ENCODE measurements at regions not wholly inside any gene's neighbourhood (a gene's known extent, or its start where the extent isn't known, plus 50 kb on each side); places are given as distances from the start of the nearest gene placed in this dataset.

DNA sequence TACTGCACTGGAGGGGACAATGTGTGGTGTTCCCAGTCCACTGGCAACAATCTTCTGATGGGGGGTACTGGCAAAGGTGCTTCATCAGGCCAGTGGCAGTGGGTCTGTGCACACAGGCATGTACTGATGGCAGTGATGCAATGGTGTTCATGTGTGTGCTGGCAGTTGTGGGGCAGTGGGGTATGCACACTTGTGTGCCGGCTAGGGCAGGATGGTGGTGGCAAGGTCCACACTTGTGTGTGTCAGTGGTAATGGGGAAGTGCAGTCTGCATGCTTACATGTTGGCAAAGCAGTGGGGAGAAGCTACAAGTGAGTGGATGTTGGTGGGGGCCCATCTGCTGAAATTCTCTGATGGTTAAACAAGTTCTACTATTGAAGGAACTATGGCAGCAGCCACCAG is 504.6 kb upstream of the ZNF462 start:
- no peak for DNase-seq

DNA sequence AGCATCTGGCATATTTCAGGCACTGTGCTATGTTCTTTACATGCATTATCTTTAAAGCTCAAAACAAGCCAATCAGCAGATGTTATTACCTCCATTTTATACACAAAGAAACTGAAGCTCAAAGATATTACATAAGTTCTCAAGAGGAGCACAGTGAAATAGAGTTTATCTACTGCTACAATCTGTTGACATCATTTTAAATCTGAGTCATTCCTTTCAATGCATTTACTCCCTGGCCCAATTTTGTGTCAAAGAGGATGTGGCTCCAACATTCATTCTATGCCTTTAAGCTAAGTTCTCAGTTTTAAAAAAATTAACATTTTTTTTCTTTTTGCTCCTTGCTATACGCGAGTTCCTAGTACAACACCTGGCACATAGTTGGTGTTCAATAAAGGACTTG is 486.3 kb upstream of the ZNF462 start:
- DNase-seq: peak; percentile 8

DNA sequence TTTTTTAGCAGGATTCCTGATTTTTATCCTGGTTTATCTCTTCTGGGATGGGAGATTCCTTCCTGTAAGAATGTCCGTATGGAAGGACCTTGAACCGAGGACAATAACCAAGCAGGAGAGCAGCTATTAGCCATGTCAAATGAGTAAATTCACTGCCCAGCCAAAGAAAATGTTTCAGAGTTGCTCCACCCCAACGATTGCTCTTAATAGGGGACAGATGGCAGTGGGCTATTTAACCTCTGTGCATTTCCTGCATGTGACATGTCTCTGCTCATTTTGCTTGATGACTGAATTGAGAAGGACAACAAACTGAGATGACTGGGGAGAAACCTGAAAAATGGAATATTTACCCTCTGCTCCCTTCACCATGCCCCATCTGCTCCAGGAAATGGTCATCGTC is 479.9 kb upstream of the ZNF462 start:
- no peak for DNase-seq

DNA sequence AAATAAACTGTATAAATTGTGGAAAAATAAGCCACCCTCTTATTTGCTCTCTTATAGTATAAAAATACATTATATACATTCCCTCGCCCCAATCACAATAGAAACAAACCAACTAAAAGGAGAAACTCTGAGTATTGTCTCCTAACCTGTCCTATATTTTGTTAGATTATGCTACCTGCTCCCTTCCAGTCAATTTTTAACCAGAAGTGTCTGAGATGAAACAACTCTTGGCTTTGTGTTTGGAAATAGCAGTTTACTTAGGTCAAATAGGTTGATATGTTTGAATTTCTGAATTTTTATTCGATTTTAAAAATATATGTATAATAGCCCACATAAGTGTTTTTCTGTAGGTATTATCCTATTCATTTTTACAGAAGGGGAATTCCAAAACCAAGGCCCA is 475.0 kb upstream of the ZNF462 start:
- DNase-seq: no peak

DNA sequence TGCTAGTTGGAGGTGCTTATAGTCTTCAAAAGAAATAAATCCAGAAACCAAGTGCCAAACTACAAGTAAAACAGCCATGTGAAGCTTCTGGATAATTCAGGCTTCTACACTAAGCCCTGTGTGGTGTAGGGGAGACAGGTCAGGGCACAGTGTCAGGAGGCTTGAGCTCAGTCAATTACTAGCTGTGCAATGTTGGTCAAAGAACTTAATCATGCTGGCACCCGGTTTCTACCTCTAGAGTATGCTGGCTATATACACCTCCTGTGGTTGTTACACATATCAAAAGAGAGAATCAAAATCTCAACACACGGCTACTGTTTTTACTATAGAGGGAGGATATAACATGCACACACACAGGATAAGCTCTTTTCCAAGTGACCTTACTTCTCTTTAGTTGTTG is 469.7 kb upstream of the ZNF462 start:
- no peak for DNase-seq

DNA sequence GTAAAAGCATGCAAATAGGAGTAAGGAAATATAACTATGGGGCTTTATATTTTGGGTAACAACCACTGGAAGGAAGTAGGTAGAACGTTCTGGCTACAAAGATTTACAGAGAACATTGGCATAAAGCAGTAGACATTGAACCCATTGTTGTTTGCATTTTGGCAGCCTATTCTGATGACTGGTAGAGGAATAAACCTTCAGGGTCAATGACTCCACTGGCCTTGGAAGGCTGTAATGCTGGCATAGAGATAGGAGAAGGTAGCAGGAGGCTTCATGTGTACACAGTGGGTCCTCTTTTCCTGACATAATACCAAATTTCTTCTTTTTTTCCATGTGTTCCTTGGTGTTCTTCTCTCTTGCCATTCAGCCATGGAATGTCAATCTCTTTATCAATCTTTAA is 462.8 kb upstream of the ZNF462 start:
- no peak for DNase-seq

DNA sequence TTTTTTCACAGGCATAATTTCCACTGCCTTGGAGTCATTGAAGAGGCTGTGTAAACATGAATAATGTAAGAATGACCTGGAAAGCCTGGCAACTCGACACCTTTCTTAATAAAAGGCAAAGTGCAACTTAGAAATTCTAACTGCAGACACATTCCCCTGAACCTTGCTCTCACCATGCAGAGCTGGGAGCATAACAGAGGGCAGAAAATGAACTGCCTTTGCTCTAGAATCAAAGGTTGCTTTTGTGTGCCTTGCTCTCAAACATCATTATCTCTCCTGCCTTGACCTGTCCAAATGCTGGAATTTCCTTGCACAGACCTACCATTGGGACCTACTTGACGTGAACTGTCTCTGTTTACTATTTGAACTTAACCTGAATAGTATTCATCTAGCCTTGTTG is 462.0 kb upstream of the ZNF462 start:
- no peak for DNase-seq

DNA sequence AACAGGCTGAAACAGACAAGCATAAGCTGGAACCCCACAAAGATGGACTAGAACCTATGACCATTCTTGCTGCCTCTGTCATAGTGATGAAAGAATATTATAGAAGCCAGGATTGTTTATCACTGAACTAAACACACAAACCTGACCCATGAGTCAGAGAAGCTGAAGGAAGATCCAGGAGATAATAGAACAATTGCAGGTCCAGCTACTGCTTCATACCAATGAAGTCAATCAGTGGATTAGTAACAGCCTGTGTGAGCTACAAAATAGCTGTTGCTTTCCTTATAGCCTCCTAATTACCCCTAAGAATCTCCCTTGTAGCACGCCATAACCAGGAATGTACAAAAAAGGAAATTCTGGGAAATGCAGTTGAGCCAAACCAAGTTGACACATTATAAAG is 459.9 kb upstream of the ZNF462 start:
- DNase-seq: no peak

DNA sequence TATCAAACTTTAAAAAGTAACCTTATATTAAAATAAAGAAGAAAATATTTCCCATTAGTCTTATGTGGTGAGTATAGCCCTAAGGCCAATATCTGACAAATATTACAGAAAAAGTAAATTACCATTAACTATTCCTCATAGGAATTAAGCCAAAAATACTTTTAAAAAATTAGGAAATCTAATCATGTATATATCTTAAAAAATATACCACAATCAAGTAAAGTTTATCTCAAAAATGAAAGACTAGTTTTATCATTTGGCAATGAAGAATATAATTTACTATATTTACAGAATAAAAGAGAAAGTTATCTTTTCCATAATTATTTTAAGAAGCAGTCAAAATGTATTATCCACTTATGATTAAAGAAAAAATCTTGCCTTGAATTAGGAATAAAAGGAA is 458.8 kb upstream of the ZNF462 start:
- DNase-seq: no peak

DNA sequence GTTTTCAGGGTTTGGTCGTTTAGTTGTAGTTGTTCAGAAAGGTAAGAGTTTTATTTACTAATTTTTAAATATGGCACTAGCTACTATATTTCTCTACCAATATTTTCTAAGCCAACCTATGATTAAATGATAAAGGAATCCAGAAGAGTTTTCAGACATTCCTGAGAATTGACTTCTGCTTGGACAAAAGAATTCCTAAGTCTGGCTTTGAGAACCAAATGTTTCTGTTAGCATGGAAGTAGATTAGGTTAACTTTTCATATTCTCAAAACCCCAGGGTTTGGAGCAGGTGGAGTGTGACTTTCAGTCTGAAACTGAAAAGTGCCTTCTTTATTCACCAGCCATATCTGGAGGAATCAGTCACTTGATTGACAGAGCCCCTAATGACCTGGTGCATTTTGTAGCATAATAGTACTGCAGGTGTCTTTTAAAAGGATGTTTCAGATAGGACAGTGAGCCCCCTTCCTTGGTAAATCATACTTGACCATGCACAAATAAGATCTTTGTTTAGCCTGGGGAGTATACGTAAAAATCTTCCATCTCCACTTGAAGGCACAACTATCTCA is 457.0 kb upstream of the ZNF462 start:
- DNase-seq: no peak

DNA sequence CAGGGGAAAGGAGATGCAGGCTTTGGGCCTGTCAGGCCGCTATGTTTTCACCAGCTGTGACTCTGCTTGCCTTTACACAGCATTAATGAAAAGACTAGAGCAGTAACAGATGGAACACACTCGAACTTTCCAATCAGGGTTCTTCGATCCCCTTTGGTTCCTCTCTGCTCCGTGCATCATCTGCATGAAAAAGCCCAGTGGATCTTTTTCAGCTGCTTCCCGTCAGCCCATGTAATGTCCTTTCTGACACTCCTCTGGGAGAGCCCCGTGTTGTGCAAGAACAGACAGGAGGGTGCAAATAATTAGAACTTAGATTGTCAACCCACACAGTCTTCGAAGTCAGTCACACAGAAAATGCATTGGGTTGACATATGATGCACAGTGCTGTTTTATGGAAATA is 448.9 kb upstream of the ZNF462 start:
- DNase-seq: no peak

DNA sequence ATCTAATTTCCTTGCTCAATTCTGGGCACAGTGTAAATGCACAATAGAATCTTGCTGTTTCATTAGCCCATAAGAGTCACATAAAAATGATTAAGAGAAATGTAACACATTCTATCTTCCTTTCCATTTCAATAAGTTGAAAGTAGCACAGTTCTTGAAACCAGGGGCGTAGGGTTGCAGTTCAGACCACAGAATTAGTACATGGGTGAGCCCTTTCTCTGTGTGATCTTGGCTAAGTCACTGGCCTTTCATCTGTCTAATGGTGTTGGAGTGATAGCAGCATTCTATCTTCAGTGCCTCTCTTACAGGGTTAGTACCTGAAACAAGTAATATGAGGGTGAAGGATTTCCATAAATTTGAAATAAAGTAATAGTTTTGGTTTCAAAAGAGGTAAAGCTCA is 445.3 kb upstream of the ZNF462 start:
- DNase-seq: no peak

DNA sequence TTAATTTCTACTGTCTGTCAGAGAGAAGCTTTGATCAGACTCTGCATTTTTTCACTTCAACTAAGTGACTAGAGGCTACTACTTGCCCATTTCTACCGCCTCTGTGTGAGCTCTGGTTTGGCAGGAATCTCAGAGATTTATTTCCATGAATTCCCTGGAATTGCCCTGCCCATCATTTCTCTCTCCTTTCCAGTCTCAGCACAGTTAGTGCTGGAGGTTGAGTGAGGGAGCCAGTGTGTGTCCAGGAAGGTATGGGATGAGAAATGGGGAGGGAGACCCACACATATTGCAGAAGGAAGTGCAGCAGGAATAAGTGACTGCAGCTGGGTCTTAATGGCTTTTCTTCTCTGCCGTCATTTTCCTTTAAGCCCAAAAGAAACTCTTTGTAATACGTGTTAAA is 443.1 kb upstream of the ZNF462 start:
- no peak for DNase-seq

DNA sequence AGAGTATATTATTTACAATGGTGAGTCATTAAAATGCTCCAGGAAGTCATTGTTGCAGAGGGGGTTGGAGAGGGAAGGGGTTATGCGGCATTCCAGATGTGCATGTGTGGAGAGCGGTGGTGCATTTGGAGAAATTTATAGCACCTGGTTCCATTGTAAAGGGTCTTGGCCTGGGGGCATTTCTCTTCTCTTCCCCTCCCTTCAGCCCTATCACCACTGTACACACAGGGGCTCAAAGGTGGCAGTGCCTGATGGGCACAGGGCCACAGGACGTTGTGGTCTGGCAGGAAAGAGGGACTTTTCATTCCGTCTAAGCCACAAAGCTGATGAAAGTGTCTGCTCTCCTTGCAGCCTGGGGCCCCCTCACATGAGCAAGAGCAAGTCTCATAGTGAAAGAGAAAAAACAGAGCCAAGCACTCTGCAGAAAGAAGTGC is 442.4 kb upstream of the ZNF462 start:
- peak; percentile 68 for DNase-seq

DNA sequence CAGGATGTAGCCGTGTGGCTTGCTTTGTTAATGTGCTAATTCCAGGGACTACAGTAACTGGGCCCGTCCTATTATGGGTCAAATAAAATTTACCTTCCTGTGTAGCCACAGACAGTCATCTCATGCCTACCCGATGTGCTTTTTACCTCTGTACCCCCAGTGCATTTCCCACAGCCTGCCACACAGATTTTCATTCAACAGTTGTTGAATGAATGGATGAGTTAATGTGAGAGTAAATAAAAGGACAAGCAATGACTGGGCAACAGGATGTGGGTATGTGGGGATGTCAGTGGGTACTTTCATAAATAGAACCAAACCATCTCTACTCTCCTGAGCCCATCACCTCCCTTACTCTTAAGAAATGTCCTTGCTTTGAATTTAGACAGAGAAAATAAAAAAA is 441.2 kb upstream of the ZNF462 start:
- DNase-seq: peak; percentile 67

DNA sequence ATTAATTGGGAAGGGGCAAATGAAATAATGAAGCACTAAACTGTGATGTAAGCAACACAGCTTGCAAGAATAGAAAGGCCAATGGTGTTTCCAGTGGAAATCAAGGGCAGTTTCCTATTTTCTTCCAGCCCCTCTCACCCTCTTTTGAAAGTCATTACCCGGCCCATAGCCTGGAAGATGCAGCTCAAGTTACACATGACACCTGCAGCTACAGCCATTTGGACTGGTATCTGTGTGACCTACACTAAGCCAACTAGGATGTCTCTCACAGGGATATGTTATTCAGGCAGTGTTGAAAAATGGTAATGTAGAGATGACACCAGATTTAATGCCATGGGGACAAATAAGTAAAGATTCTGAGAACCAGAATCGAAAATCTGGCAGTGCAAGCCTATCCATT is 439.4 kb upstream of the ZNF462 start:
- DNase-seq: no peak

DNA sequence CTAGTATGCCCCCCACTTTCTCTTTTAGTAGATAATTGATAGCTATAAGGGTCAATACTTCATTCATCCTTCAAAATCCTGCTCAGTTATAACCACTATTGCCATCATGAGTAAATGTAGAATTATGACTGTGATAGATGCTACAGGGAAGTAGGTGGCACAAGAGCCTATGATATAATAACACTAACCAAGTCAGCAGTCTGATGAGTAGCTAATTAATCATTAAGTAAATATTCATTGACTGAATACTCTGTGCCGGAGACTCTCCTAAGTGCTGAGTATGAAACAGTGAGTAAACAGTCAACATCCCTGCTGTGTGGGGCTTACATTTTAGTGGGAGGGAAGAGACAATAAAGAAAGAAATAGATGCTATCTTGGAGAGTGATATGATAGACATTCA is 430.3 kb upstream of the ZNF462 start:
- no peak for DNase-seq

DNA sequence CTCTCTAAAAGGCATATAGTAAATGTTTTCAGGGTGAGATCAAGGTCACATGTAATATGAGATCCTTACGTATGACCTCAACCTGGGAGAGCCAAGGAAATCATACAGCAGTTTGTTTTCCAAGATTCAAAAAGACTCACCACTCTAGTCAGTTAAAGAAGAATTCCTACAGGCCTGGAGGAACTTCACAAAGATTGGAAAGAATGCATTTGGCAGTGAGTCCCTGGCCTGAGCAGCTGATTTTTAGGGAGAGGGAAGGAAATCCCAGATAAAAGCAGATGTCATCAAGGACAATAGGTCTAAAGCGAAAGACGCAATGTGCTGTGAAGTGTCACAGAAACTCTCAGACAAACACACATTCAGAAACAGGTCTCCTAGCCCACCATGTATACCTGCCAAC is 424.0 kb upstream of the ZNF462 start:
- DNase-seq: no peak

DNA sequence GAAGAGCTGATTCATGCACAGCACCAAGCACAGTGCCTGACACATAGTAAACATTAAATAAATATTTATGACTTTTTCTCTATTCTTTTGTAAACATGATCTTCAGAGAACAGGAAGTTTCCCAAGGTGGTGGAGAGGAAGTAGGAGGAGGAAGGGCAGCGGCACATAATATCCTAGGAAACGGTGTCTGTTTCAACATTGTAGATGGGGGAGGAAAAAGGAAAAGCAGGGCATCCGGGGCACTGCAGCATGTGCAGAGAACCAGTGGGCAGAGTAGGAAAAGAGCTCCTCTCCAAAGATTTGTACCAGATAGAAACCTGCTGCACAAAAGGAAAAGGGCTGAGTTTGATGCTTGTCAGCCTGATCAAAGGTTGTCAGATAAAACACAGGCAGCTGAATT is 421.7 kb upstream of the ZNF462 start:
- DNase-seq: no peak

DNA sequence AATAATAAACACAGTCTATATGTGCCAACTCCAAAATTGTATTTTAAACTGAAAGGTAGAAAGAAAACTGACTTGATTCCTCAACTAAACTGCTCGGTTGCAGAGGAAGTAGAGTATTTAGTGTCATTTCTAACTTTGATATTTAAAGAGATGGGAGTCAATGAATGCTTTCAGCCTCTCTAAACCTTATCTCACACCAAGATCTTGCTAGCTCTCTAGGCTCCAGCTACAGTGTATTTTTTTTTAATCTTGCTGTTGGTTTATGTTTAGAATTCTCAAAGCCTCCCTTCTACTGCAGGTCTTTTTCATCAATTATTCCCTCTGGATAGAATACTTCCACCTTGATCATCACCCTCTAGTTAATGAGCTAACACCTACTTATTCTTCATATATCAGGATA is 419.4 kb upstream of the ZNF462 start:
- DNase-seq: no peak

DNA sequence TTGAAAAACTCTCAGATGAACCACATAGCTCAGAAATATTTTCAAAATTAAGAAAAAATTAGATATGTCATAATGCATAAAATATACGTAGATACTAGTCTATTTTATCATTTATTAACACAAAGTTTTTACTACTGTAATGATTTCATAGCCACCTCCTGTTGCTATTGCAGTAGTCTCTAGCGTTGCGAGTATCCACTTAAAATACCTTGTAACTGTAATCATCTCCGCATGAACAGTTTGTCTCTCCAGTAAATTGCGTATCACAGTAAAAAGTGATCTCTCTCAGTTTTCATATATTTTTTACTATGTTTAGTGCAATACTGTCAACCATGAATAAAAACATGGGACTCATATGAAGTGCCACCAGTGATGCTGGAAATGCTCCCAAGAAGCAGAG is 417.9 kb upstream of the ZNF462 start:
- no peak for DNase-seq

DNA sequence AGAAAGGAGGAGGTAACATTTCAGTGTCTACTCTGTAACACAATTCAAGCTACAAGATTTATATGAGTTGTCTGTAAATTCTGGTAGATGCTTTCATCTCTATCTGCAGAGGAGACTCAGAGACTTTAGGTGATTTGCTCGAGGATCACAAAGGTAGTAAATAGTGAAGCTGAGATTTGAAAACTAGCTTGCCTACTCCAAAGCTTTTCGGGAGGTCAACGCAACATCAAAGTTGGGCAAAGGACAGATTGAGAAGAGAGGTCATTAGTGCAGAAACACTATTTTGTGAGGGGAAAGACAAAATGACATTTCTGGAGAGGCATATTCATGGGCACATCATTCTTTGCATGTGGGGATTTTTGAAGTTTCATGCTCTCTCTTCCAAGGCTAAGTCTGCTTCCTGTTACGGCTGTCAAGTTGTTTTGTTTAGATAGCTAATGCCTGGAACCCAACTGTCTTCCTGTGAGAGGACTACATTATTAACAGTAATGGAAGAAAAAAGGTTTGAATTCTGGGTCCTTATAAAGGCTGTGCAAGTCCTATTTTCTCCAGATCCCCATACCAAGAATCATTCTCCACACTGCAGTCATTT is 413.5 kb upstream of the ZNF462 start:
- DNase-seq: no peak

DNA sequence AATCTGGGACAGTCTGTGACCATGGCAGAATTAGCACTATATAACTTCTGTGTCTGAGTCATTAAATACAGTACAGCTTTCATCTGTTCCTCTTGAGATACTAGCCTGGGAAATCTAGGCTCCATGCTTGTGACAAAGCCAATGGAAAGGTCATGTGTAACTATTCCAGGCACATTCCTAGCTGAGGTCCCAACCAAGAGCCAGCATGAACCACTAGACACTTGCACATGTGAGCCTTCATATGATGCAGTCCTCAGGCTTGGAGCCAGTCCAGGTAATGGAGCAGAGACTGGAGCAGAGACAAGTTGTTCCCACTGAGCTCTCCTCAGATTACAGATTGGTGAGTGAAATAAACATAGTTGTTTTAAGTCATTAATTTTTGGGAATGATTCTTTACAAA is 412.4 kb upstream of the ZNF462 start:
- no peak for DNase-seq

DNA sequence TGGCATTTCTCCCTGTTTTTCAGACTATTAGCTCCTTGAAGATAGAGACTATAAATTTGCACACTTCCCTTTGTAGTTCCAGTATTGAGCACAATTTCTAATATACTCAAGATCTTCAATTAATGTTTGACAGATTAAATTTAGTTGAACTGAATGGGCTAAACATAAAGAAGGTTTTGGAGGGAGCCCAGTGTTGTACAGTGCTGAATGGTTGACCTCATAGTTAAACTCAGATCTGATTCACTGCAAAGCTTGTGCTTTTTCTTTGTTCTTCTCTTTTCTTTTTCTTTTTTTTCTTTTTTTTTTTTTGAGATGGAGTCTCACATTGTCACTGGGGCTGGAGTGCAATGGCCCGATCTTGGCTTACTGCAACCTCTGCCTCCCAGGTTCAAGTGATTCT is 411.7 kb upstream of the ZNF462 start:
- no peak for DNase-seq

DNA sequence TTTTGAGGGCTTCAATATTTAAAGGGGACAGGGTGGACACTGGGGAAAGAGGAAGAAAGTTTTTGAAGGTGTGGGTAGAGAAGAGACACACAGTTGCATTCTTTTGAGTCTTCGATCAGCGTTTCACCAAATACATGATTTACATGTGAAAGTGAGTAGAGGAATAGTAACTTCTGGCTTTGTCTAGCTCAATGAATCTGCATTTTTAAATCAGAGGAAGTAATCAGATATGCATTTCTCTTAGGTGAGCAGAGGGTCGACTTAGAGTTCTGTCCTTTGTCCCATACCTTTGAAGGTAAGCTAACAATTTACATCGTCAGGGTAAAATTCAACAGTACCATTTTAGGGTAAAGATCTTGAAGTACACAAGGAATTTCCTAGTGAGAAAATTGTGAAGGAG is 406.4 kb upstream of the ZNF462 start:
- no peak for DNase-seq

Measured in activated CD4-positive, alpha-beta T cell treated with anti-CD3 and anti-CD28 coated beads, Interleukin-10, Interleukin-2, amounts not matched to agents 100 ng/mL and 50 ng/mL, durations not matched to agents 16 hours and 8 hours (primary cell).